HG03565 (cell line): ENCODE measurements at regions not wholly inside any gene's neighbourhood (a gene's known extent, or its start where the extent isn't known, plus 50 kb on each side); places are given as distances from the start of the nearest gene placed in this dataset.
"Not testable (repeated sequence)": the region's sequence is repeated elsewhere in the genome, so short reads cannot be mapped to it uniquely, and the experiment has no call there.

Source experiments
- ATAC-seq: cut with Tn5 transposase; IDR thresholded peaks from one replicate; pipeline ENCODE4 v1.9.1; 2021; ENCODE audit warnings: mild to moderate bottlenecking, moderate library complexity; ENCODE audit not compliant: unreplicated experiment

- no peak for ATAC-seq
Observed at GRCh38 chr2:35827086-35827485, 528.5 kb upstream of the CRIM1 start.

GRCh38 chr2:35822716-35823115 is 532.9 kb upstream of the CRIM1 start:
- ATAC-seq = no peak

GRCh38 chr2:35821675-35822074 is 533.9 kb upstream of the CRIM1 start:
- no peak for ATAC-seq

GRCh38 chr2:35820391-35820790 is 535.2 kb upstream of the CRIM1 start:
- no peak for ATAC-seq

- no peak for ATAC-seq
Observed at GRCh38 chr2:35819033-35819432, 536.5 kb upstream of the CRIM1 start.

GRCh38 chr2:35818359-35818758 is 537.2 kb upstream of the CRIM1 start:
- ATAC-seq = not testable (repeated sequence)

GRCh38 chr2:35814597-35814996 is 541.0 kb upstream of the CRIM1 start:
- ATAC-seq = not testable (repeated sequence)

- no peak for ATAC-seq
Observed at GRCh38 chr2:35803126-35803525, 552.5 kb upstream of the CRIM1 start.

GRCh38 chr2:35794796-35795450 is 560.7 kb upstream of the CRIM1 start:
- no peak for ATAC-seq

GRCh38 chr2:35790292-35790691 is 565.3 kb upstream of the CRIM1 start:
- ATAC-seq = no peak

- no peak for ATAC-seq
Observed at GRCh38 chr2:35788543-35788942, 567.0 kb upstream of the CRIM1 start.

GRCh38 chr2:35787302-35788031 is 568.1 kb upstream of the CRIM1 start:
- ATAC-seq = no peak

GRCh38 chr2:35785564-35785963 is 570.0 kb upstream of the CRIM1 start:
- ATAC-seq = no peak

- ATAC-seq = no peak
Observed at GRCh38 chr2:35784777-35785176, 570.8 kb upstream of the CRIM1 start.

- no peak for ATAC-seq
Observed at GRCh38 chr2:35783723-35784122, 571.9 kb upstream of the CRIM1 start.

- no peak for ATAC-seq
Observed at GRCh38 chr2:35741556-35741955, 614.0 kb upstream of the CRIM1 start.

GRCh38 chr2:35731674-35732073 is 623.9 kb upstream of the CRIM1 start:
- no peak for ATAC-seq

GRCh38 chr2:35714883-35715282 is 640.7 kb upstream of the CRIM1 start:
- no peak for ATAC-seq

GRCh38 chr2:35708411-35708923 is 647.1 kb upstream of the CRIM1 start:
- ATAC-seq = no peak

GRCh38 chr2:35688309-35688708 is 667.3 kb upstream of the CRIM1 start:
- ATAC-seq = no peak

- ATAC-seq = no peak
Observed at GRCh38 chr2:35651688-35652323, 703.8 kb upstream of the CRIM1 start.

- ATAC-seq = no peak
Observed at GRCh38 chr2:35614640-35615039, 740.9 kb upstream of the CRIM1 start.
